ENCODE measurements at regions not wholly inside any gene's neighbourhood (a gene's known extent, or its start where the extent isn't known, plus 50 kb on each side); places are given as distances from the start of the nearest gene placed in this dataset.
A peak's percentile ranks its signal among the peaks of the same experiment; 100 is the strongest.
"Not testable (repeated sequence)": the region's sequence is repeated elsewhere in the genome, so short reads cannot be mapped to it uniquely, and the experiment has no call there.

GRCh38 chr13:31385540-31385939 is 185.8 kb downstream of the B3GLCT start:
- DNase-seq: no peak

GRCh38 chr13:31394506-31394905 is 194.7 kb downstream of the B3GLCT start:
- no peak for DNase-seq

- no peak for DNase-seq
Measured at GRCh38 chr13:31395090-31395489, 195.3 kb downstream of the B3GLCT start.

GRCh38 chr13:31399690-31400089 is 199.9 kb downstream of the B3GLCT start:
- DNase-seq: no peak

- DNase-seq: not testable (repeated sequence)
Measured at GRCh38 chr13:31403711-31404110, 203.9 kb downstream of the B3GLCT start.

- no peak for DNase-seq
Measured at GRCh38 chr13:31408927-31409326, 209.2 kb downstream of the B3GLCT start.

GRCh38 chr13:31409678-31410356 is 210.0 kb downstream of the B3GLCT start:
- DNase-seq: no peak

GRCh38 chr13:31413516-31413915 is 213.7 kb downstream of the B3GLCT start:
- DNase-seq: no peak

- no peak for DNase-seq
Measured at GRCh38 chr13:31416066-31416465, 216.3 kb downstream of the B3GLCT start.

- no peak for DNase-seq
Measured at GRCh38 chr13:31418186-31418585, 218.4 kb downstream of the B3GLCT start.

- no peak for DNase-seq
Measured at GRCh38 chr13:31421756-31422155, 222.0 kb downstream of the B3GLCT start.

- DNase-seq: peak; percentile 33
Measured at GRCh38 chr13:31424130-31424729, 224.5 kb downstream of the B3GLCT start.

- DNase-seq: no peak
Measured at GRCh38 chr13:31426395-31426794, 226.6 kb downstream of the B3GLCT start.

- DNase-seq: no peak
Measured at GRCh38 chr13:31427151-31428100, 227.7 kb downstream of the B3GLCT start.

- DNase-seq: peak; percentile 32
Measured at GRCh38 chr13:31431722-31432137, 232.0 kb downstream of the B3GLCT start.

GRCh38 chr13:31433207-31433606 is 233.4 kb downstream of the B3GLCT start:
- DNase-seq: no peak

GRCh38 chr13:31433746-31434145 is 234.0 kb downstream of the B3GLCT start:
- DNase-seq: no peak

- DNase-seq: no peak
Measured at GRCh38 chr13:31434613-31435012, 234.8 kb downstream of the B3GLCT start.

GRCh38 chr13:31435536-31435935 is 235.8 kb downstream of the B3GLCT start:
- DNase-seq: no peak

GRCh38 chr13:31436478-31436877 is 236.7 kb downstream of the B3GLCT start:
- no peak for DNase-seq

GRCh38 chr13:31437975-31438374 is 238.2 kb downstream of the B3GLCT start:
- DNase-seq: no peak

- DNase-seq: no peak
Measured at GRCh38 chr13:31440132-31440531, 240.4 kb downstream of the B3GLCT start.

GRCh38 chr13:31441800-31442510 is 242.2 kb downstream of the B3GLCT start:
- DNase-seq: no peak

Data from activated naive CD4-positive, alpha-beta T cell treated with anti-CD3 and anti-CD28 coated beads, Interleukin-2, amount 50 U/mL, for 16 hours (primary cell).